ENCODE measurements at regions not wholly inside any gene's neighbourhood (a gene's known extent, or its start where the extent isn't known, plus 50 kb on each side); places are given as distances from the start of the nearest gene placed in this dataset.

DNA sequence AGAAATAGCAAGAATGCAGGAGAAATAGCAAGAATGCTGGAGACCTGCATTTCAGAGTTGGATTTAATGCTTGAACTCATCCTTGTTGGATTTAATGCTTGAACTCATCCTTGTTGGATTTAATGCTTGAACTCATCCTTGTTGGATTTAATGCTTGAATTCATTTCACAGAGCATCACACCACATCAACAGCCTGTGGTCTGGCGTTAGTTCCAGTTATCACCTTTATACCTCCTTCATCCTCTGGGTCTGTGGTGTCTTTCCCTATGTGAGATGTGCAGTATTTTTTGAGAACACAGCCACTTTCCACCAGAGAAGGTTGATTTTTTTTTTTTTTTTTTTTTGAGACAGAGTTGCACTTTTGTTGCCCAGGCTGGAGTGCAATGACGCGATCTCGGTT, 546.4 kb upstream of the SOX11 start:
- TF ChIP-seq, protein P1, sequence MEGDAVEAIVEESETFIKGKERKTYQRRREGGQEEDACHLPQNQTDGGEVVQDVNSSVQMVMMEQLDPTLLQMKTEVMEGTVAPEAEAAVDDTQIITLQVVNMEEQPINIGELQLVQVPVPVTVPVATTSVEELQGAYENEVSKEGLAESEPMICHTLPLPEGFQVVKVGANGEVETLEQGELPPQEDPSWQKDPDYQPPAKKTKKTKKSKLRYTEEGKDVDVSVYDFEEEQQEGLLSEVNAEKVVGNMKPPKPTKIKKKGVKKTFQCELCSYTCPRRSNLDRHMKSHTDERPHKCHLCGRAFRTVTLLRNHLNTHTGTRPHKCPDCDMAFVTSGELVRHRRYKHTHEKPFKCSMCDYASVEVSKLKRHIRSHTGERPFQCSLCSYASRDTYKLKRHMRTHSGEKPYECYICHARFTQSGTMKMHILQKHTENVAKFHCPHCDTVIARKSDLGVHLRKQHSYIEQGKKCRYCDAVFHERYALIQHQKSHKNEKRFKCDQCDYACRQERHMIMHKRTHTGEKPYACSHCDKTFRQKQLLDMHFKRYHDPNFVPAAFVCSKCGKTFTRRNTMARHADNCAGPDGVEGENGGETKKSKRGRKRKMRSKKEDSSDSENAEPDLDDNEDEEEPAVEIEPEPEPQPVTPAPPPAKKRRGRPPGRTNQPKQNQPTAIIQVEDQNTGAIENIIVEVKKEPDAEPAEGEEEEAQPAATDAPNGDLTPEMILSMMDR (IDR thresholded peaks at IDR 0.05): no peak
- TF ChIP-seq ZFX (IDR thresholded peaks at IDR 0.05; ENCODE audit: borderline replicate concordance): no peak
